HG03196 (cell line): ENCODE measurements at regions not wholly inside any gene's neighbourhood (a gene's known extent, or its start where the extent isn't known, plus 50 kb on each side); places are given as distances from the start of the nearest gene placed in this dataset.

ENCODE experiments used
- ATAC-seq: cut with Tn5 transposase; IDR thresholded peaks from one replicate; pipeline ENCODE4 v1.9.1; 2021; ENCODE audit not compliant: unreplicated experiment

- no peak for ATAC-seq
Observed at GRCh38 chr11:134639586-134640330, 227.7 kb upstream of the B3GAT1 start.

- ATAC-seq = no peak
Observed at GRCh38 chr11:134638796-134639430, 226.9 kb upstream of the B3GAT1 start.

- no peak for ATAC-seq
Observed at GRCh38 chr11:134637091-134638015, 225.3 kb upstream of the B3GAT1 start.

GRCh38 chr11:134636071-134636470, 224.0 kb upstream of the B3GAT1 start:
- no peak for ATAC-seq

- ATAC-seq = no peak
Observed at GRCh38 chr11:134634897-134635831, 223.1 kb upstream of the B3GAT1 start.

- no peak for ATAC-seq
Observed at GRCh38 chr11:134633276-134633675, 221.2 kb upstream of the B3GAT1 start.

- no peak for ATAC-seq
Observed at GRCh38 chr11:134632347-134633119, 220.5 kb upstream of the B3GAT1 start.

- ATAC-seq = no peak
Observed at GRCh38 chr11:134630861-134631260, 218.8 kb upstream of the B3GAT1 start.

GRCh38 chr11:134628426-134628825, 216.4 kb upstream of the B3GAT1 start:
- ATAC-seq = no peak

GRCh38 chr11:134626032-134626431, 214.0 kb upstream of the B3GAT1 start:
- ATAC-seq = no peak

GRCh38 chr11:134625631-134626030, 213.6 kb upstream of the B3GAT1 start:
- ATAC-seq = no peak

- no peak for ATAC-seq
Observed at GRCh38 chr11:134625151-134625550, 213.1 kb upstream of the B3GAT1 start.

- no peak for ATAC-seq
Observed at GRCh38 chr11:134624166-134624920, 212.3 kb upstream of the B3GAT1 start.

GRCh38 chr11:134623711-134624110, 211.7 kb upstream of the B3GAT1 start:
- no peak for ATAC-seq

- no peak for ATAC-seq
Observed at GRCh38 chr11:134622458-134622857, 210.4 kb upstream of the B3GAT1 start.

GRCh38 chr11:134617360-134617759, 205.3 kb upstream of the B3GAT1 start:
- ATAC-seq = no peak

- no peak for ATAC-seq
Observed at GRCh38 chr11:134616038-134616437, 204.0 kb upstream of the B3GAT1 start.

GRCh38 chr11:134615041-134615615, 203.1 kb upstream of the B3GAT1 start:
- ATAC-seq = no peak

- ATAC-seq = no peak
Observed at GRCh38 chr11:134614141-134614540, 202.1 kb upstream of the B3GAT1 start.
